Esophagus muscularis mucosa (tissue), 4 donors: ENCODE measurements at regions not wholly inside any gene's neighbourhood (a gene's known extent, or its start where the extent isn't known, plus 50 kb on each side); places are given as distances from the start of the nearest gene placed in this dataset.

ENCODE experiments used
- EP300 ChIP-seq: sonication (generic); formaldehyde crosslinking; IDR thresholded peaks from one replicate; pipeline ENCODE4 v1.6.1; 2017; ENCODE audit warnings: antibody characterized with exemption
- POLR2A ChIP-seq: fragments of 450-650 bp; IDR thresholded peaks from one replicate; pipeline ENCODE4 v1.6.1; 2017; ENCODE audit warnings: antibody characterized with exemption, moderate library complexity, mild to moderate bottlenecking, low read depth
- TF ChIP-seq, protein P1 (sequence below), 3 experiments: fragments of 200-600 bp in 2 of 3; fragments of 450-650 bp in 1 of 3; sonication (generic) in 2 of 3; IDR thresholded peaks; one replicate each; pipeline ENCODE4 v1.5.1; 2017 to 2019; ENCODE audit warnings: antibody characterized with exemption in 3 of 3, mild to moderate bottlenecking in 2 of 3, moderate library complexity in 1 of 3

DNA sequence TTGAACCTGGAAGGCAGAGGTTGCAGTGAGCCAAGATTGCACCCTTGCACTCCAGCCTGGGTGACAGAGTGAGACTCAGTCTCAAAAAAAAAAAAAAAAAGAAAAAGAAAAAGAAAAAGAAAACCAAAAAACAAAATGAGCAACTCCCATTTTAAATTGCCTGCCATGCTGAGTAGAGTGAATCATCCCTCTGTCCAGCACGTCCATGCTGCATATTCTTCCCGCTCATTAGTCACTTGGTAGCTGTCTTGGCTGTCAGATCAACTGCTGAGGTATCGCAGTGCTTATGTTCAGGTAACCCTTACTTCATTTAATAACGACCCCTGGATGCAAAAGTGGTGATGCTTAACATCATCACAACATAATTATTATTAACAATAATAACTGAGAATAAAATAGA is 60.7 kb upstream of the SMOX start:
- TF ChIP-seq EP300: no peak
- TF ChIP-seq, protein P1, sequence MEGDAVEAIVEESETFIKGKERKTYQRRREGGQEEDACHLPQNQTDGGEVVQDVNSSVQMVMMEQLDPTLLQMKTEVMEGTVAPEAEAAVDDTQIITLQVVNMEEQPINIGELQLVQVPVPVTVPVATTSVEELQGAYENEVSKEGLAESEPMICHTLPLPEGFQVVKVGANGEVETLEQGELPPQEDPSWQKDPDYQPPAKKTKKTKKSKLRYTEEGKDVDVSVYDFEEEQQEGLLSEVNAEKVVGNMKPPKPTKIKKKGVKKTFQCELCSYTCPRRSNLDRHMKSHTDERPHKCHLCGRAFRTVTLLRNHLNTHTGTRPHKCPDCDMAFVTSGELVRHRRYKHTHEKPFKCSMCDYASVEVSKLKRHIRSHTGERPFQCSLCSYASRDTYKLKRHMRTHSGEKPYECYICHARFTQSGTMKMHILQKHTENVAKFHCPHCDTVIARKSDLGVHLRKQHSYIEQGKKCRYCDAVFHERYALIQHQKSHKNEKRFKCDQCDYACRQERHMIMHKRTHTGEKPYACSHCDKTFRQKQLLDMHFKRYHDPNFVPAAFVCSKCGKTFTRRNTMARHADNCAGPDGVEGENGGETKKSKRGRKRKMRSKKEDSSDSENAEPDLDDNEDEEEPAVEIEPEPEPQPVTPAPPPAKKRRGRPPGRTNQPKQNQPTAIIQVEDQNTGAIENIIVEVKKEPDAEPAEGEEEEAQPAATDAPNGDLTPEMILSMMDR (IDR thresholded peaks at IDR 0.05): no peak
- no peak for TF ChIP-seq POLR2A
